EL (cell line): ENCODE measurements at regions not wholly inside any gene's neighbourhood (a gene's known extent, or its start where the extent isn't known, plus 50 kb on each side); places are given as distances from the start of the nearest gene placed in this dataset.

Source experiments
- DNase-seq: peaks from one replicate; pipeline ENCODE4 v3.0.0-alpha.2; 2016

GRCh38 chr4:115723621-115724020 lies 610.2 kb upstream of the NDST4 start:
- no peak for DNase-seq

- no peak for DNase-seq
Observed at GRCh38 chr4:115720611-115721010, 607.2 kb upstream of the NDST4 start.

- no peak for DNase-seq
Observed at GRCh38 chr4:115711575-115711974, 598.2 kb upstream of the NDST4 start.

GRCh38 chr4:115688961-115689360 lies 575.5 kb upstream of the NDST4 start:
- DNase-seq: no peak

GRCh38 chr4:115687052-115687755 lies 573.8 kb upstream of the NDST4 start:
- no peak for DNase-seq

- DNase-seq: no peak
Observed at GRCh38 chr4:115678425-115678941, 565.1 kb upstream of the NDST4 start.

- no peak for DNase-seq
Observed at GRCh38 chr4:115675719-115676118, 562.3 kb upstream of the NDST4 start.

GRCh38 chr4:115674485-115674884 lies 561.1 kb upstream of the NDST4 start:
- DNase-seq: no peak

GRCh38 chr4:115671581-115671980 lies 558.2 kb upstream of the NDST4 start:
- DNase-seq: no peak

- no peak for DNase-seq
Observed at GRCh38 chr4:115670930-115671329, 557.5 kb upstream of the NDST4 start.

- DNase-seq: no peak
Observed at GRCh38 chr4:115668396-115668795, 555.0 kb upstream of the NDST4 start.

- DNase-seq: no peak
Observed at GRCh38 chr4:115664285-115664684, 550.9 kb upstream of the NDST4 start.

- no peak for DNase-seq
Observed at GRCh38 chr4:115660465-115660864, 547.0 kb upstream of the NDST4 start.

- DNase-seq: no peak
Observed at GRCh38 chr4:115657991-115658650, 544.7 kb upstream of the NDST4 start.

GRCh38 chr4:115655626-115656025 lies 542.2 kb upstream of the NDST4 start:
- no peak for DNase-seq

GRCh38 chr4:115648786-115649185 lies 535.4 kb upstream of the NDST4 start:
- no peak for DNase-seq

- DNase-seq: no peak
Observed at GRCh38 chr4:115629270-115629669, 515.9 kb upstream of the NDST4 start.

GRCh38 chr4:115609631-115610030 lies 496.2 kb upstream of the NDST4 start:
- no peak for DNase-seq

- no peak for DNase-seq
Observed at GRCh38 chr4:115607311-115607710, 493.9 kb upstream of the NDST4 start.

- no peak for DNase-seq
Observed at GRCh38 chr4:115596265-115597001, 483.0 kb upstream of the NDST4 start.

- no peak for DNase-seq
Observed at GRCh38 chr4:115580901-115581300, 467.5 kb upstream of the NDST4 start.

GRCh38 chr4:115575851-115576250 lies 462.4 kb upstream of the NDST4 start:
- DNase-seq: no peak

GRCh38 chr4:115562506-115562905 lies 449.1 kb upstream of the NDST4 start:
- no peak for DNase-seq

GRCh38 chr4:115548123-115548522 lies 434.7 kb upstream of the NDST4 start:
- no peak for DNase-seq
